Neuronal stem cell (in vitro differentiated cells): ENCODE measurements at regions not wholly inside any gene's neighbourhood (a gene's known extent, or its start where the extent isn't known, plus 50 kb on each side); places are given as distances from the start of the nearest gene placed in this dataset.

Source experiments
- DNase-seq: peaks from one replicate; pipeline ENCODE4 v3.0.0-alpha.2; 2013; ENCODE audit warnings: low spot score
- H2AFZ ChIP-seq: one replicate; pipeline ENCODE4 v1.6.1; 2013; ENCODE audit warnings: mild to moderate bottlenecking, low read length, inconsistent platforms
- H2AK5ac ChIP-seq: 2 replicates; pipeline ENCODE4 v1.6.1; 2013; ENCODE audit warnings: low read depth, mild to moderate bottlenecking, inconsistent platforms, low read length, moderate library complexity, mixed read lengths
- H2BK120ac ChIP-seq: 2 replicates; pipeline ENCODE4 v1.6.1; 2013; ENCODE audit warnings: low read depth, mild to moderate bottlenecking, inconsistent platforms, low read length, moderate library complexity, mixed read lengths
- H2BK12ac ChIP-seq: one replicate; pipeline ENCODE4 v1.6.1; 2013; ENCODE audit warnings: low read length, inconsistent platforms
- H2BK15ac ChIP-seq: 2 replicates; pipeline ENCODE4 v1.6.1; 2013; ENCODE audit warnings: mild to moderate bottlenecking, low read length, inconsistent platforms, mixed read lengths
- H2BK5ac ChIP-seq: one replicate; pipeline ENCODE4 v1.6.1; 2013; ENCODE audit warnings: inconsistent platforms, mild to moderate bottlenecking, low read length, moderate library complexity
- H3K14ac ChIP-seq: one replicate; pipeline ENCODE4 v1.6.1; 2013; ENCODE audit warnings: low read length, inconsistent platforms
- H3K18ac ChIP-seq: 2 replicates; pipeline ENCODE4 v1.6.1; 2013; ENCODE audit warnings: low read length, inconsistent platforms
- H3K23ac ChIP-seq: 2 replicates; pipeline ENCODE4 v1.6.1; 2013; ENCODE audit warnings: low read depth, mild to moderate bottlenecking, mixed read lengths, low read length, inconsistent platforms; ENCODE audit not compliant: poor library complexity
- H3K27ac ChIP-seq: replicated peaks from 3 replicates; pipeline ENCODE4 v1.5.1; 2013; ENCODE audit warnings: low read length, inconsistent platforms
- H3K27me3 ChIP-seq, 3 experiments: 2 replicates each; pipeline ENCODE4 v1.6.1; 2013; ENCODE audit warnings: low read length in 3 of 3, mild to moderate bottlenecking in 2 of 3, inconsistent platforms in 1 of 3, low read depth in 1 of 3, mixed read lengths in 1 of 3, moderate library complexity in 1 of 3; ENCODE audit not compliant: control insufficient read depth in 3 of 3, insufficient read depth in 3 of 3
- H3K36me3 ChIP-seq, 2 donors: replicated peaks in 1 of 2; 2 replicates each; pipeline ENCODE4 v1.6.1; 2013; ENCODE audit warnings: low read length in 2 of 2; ENCODE audit not compliant: control insufficient read depth in 2 of 2, insufficient read depth in 2 of 2
- H3K4ac ChIP-seq: 2 replicates; pipeline ENCODE4 v1.6.1; 2013; ENCODE audit warnings: inconsistent platforms, mild to moderate bottlenecking, low read length, moderate library complexity
- H3K4me1 ChIP-seq, 2 donors: 1 replicate in 1 of 2; 2 replicates in 1 of 2; pipeline ENCODE4 v1.6.1; 2013; ENCODE audit warnings: low read length in 2 of 2, low read depth in 1 of 2; ENCODE audit not compliant: control insufficient read depth in 2 of 2, insufficient read depth in 1 of 2
- H3K4me2 ChIP-seq: one replicate; pipeline ENCODE4 v1.6.1; 2013; ENCODE audit warnings: mild to moderate bottlenecking, low read length, inconsistent platforms; ENCODE audit not compliant: insufficient read depth, poor library complexity, severe bottlenecking
- H3K4me3 ChIP-seq, 2 donors: 2 replicates each; pipeline ENCODE4 v1.5.1; 2013; ENCODE audit warnings: low read length in 2 of 2, mild to moderate bottlenecking in 2 of 2, inconsistent platforms in 1 of 2, moderate library complexity in 1 of 2
- H3K79me1 ChIP-seq: one replicate; pipeline ENCODE4 v1.6.1; 2013; ENCODE audit warnings: low read depth, mild to moderate bottlenecking, inconsistent platforms, low read length, moderate library complexity
- H3K9ac ChIP-seq: one replicate; pipeline ENCODE4 v1.6.1; 2013; ENCODE audit warnings: mild to moderate bottlenecking, low read depth, low read length, inconsistent platforms; ENCODE audit not compliant: poor library complexity
- H3K9me3 ChIP-seq, 2 donors: replicated peaks in 1 of 2; 2 replicates each; pipeline versions ENCODE3 to v1.6.1; 2013; ENCODE audit warnings: low read length in 2 of 2, mild to moderate bottlenecking in 2 of 2, inconsistent platforms in 1 of 2, low read depth in 1 of 2, mixed read lengths in 1 of 2, moderate library complexity in 1 of 2; ENCODE audit not compliant: control insufficient read depth in 2 of 2, insufficient read depth in 1 of 2
- H4K8ac ChIP-seq: one replicate; pipeline ENCODE4 v1.6.1; 2013; ENCODE audit warnings: low read depth, mild to moderate bottlenecking, inconsistent platforms, low read length, moderate library complexity
- H4K91ac ChIP-seq: one replicate; pipeline ENCODE4 v1.6.1; 2013; ENCODE audit warnings: low read length, low read depth, mild to moderate bottlenecking, inconsistent platforms; ENCODE audit not compliant: poor library complexity
- WGBS, 2 donors: extraction: QIAGEN DNeasy Blood & Tissue Kit; methylation state at CpG; one replicate each; pipeline ENCODE4 v1.1.7; 2013; ENCODE audit warnings: missing lambda C conversion rate in 2 of 2, mixed read lengths in 1 of 2; ENCODE audit not compliant: insufficient read length in 2 of 2, insufficient replicate concordance in 1 of 2; ENCODE audit errors: extremely low coverage in 2 of 2; 5-methylcytosine and 5-hydroxymethylcytosine counted together

DNA sequence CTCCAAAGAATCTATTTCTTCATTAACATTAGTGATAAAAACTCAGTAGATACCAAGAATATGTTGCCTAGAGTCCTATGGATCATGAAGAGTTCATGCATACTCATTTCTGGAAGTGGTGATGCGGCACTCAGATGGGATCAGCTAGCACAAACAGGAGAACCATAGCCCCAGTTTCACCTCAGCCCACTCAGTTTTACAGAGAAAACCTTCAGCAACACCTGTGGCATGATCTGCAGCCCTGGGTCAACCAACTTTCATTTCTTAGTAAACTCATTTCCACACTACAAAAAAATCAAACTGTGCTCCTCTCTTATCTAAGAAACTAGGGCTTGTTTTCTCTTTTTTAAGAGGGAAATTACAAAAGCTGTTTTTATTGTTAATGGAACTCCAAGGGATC, 569.4 kb downstream of the CCDC85A start:
- Histone ChIP-seq H3K4me1 (no peaks in the 10 kb centered on the region), H4K91ac (no peak overlapping the region), H3K23ac (no peak overlapping the region), H3K27me3 (no peaks in the 10 kb centered on the region), H2BK12ac (no peak overlapping the region), H3K9ac (no peak overlapping the region), H2AK5ac (no peak overlapping the region), H3K4me3 (no peak overlapping the region), H3K27ac (no peak overlapping the region), H3K79me1 (no peaks in the 10 kb centered on the region), H2BK120ac (no peak overlapping the region), H4K8ac (no peak overlapping the region), H3K14ac (no peak overlapping the region), H3K36me3 (no peaks in the 10 kb centered on the region), H3K9me3 (no peaks in the 10 kb centered on the region), H3K18ac (no peak overlapping the region), H3K4ac (no peak overlapping the region), H2AFZ (no peak overlapping the region), H2BK15ac (no peak overlapping the region), H3K4me2 (no peak overlapping the region), H2BK5ac (no peak overlapping the region)
- no peak for DNase-seq
- no CpG with 5 or more reads among the region's 1 CpG for WGBS, 2 donors

- H3K36me3 ChIP-seq, result no peaks in the 10 kb centered on the region
- no peak overlapping the region for H3K23ac ChIP-seq
- H3K4me3 ChIP-seq, result no peak overlapping the region
- H2BK12ac ChIP-seq, result no peak overlapping the region
- no peak overlapping the region for H3K27ac ChIP-seq
- H3K14ac ChIP-seq, result no peak overlapping the region
- no peak overlapping the region for H3K4ac ChIP-seq
- no peaks in the 10 kb centered on the region for H3K79me1 ChIP-seq
- no peaks in the 10 kb centered on the region for H3K27me3 ChIP-seq
- no peak overlapping the region for H2BK15ac ChIP-seq
- H3K4me1 ChIP-seq, result no peaks in the 10 kb centered on the region
- no CpG with 5 or more reads among the region's 10 CpGs for WGBS, 2 donors
- H4K8ac ChIP-seq, result no peak overlapping the region
- no peak overlapping the region for H2BK120ac ChIP-seq
- no peak overlapping the region for H2AK5ac ChIP-seq
- no peak for DNase-seq
- H3K18ac ChIP-seq, result no peak overlapping the region
- H4K91ac ChIP-seq, result no peak overlapping the region
- H2AFZ ChIP-seq, result no peak overlapping the region
- no peak overlapping the region for H3K4me2 ChIP-seq
- H3K9me3 ChIP-seq, result no peaks in the 10 kb centered on the region
- H3K9ac ChIP-seq, result no peak overlapping the region
- H2BK5ac ChIP-seq, result no peak overlapping the region
These were observed 570.4 kb downstream of the CCDC85A start for GRCh38 chr2:56754066-56754615.

- no peak overlapping the region for H3K14ac ChIP-seq
- no peak overlapping the region for H2BK5ac ChIP-seq
- no peak overlapping the region for H2AK5ac ChIP-seq
- no peak overlapping the region for H3K4me2 ChIP-seq
- H3K36me3 ChIP-seq, result no peaks in the 10 kb centered on the region
- H2BK12ac ChIP-seq, result no peak overlapping the region
- no CpG with 5 or more reads among the region's 1 CpG for WGBS, 2 donors
- DNase-seq, result no peak
- H3K27ac ChIP-seq, result no peak overlapping the region
- H2AFZ ChIP-seq, result no peak overlapping the region
- H4K91ac ChIP-seq, result no peak overlapping the region
- no peak overlapping the region for H3K4ac ChIP-seq
- no peaks in the 10 kb centered on the region for H3K27me3 ChIP-seq
- no peak overlapping the region for H3K4me3 ChIP-seq
- no peaks in the 10 kb centered on the region for H3K9me3 ChIP-seq
- no peak overlapping the region for H2BK120ac ChIP-seq
- no peaks in the 10 kb centered on the region for H3K79me1 ChIP-seq
- H3K9ac ChIP-seq, result no peak overlapping the region
- no peak overlapping the region for H4K8ac ChIP-seq
- H2BK15ac ChIP-seq, result no peak overlapping the region
- no peak overlapping the region for H3K23ac ChIP-seq
- no peak overlapping the region for H3K18ac ChIP-seq
- H3K4me1 ChIP-seq, result no peaks in the 10 kb centered on the region
These were observed 570.8 kb downstream of the CCDC85A start for GRCh38 chr2:56754627-56755026.

DNA sequence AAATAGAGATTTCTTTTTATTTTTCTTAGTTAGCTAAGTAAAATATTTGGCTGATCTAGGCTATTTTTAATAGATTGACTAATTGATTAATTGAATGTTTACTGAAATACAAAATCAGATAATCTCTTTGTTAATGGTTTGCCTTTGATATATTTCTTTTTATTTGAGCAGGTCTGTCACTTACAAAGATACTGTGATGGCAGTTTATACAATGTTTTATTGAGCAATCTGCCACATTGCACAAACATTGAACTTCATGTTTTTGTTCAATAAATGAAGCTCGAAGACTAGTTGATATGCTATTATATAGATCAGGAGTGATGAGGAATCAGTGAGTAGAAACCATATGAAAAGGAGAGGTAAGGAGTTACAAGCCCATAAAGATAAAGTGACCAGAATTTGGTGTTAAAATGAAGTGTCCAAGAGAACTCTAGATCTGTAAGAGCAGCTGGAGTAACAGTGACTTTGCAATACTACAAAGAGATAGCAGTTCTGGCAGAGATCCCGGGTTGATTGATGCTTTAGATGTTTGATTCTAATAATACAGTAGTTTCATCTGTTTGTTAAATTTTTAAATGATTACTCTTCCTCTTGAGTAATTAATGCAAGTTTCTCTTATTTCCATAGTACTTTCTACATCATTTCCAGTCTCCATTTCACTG, 574.2 kb downstream of the CCDC85A start:
- H3K4me3 ChIP-seq, result no peak overlapping the region
- no peak overlapping the region for H2BK15ac ChIP-seq
- H3K27ac ChIP-seq, result no peak overlapping the region
- H4K91ac ChIP-seq, result no peak overlapping the region
- H2AFZ ChIP-seq, result no peak overlapping the region
- DNase-seq, result no peak
- no CpG with 5 or more reads among the region's 2 CpGs for WGBS, 2 donors
- H4K8ac ChIP-seq, result no peak overlapping the region
- no peak overlapping the region for H2BK12ac ChIP-seq
- no peaks in the 10 kb centered on the region for H3K79me1 ChIP-seq
- no peak overlapping the region for H3K18ac ChIP-seq
- H3K4me1 ChIP-seq, result no peaks in the 10 kb centered on the region
- no peaks in the 10 kb centered on the region for H3K36me3 ChIP-seq
- H2BK120ac ChIP-seq, result no peak overlapping the region
- H3K14ac ChIP-seq, result no peak overlapping the region
- H2BK5ac ChIP-seq, result no peak overlapping the region
- no peaks in the 10 kb centered on the region for H3K9me3 ChIP-seq
- H3K9ac ChIP-seq, result no peak overlapping the region
- H3K4ac ChIP-seq, result no peak overlapping the region
- no peak overlapping the region for H2AK5ac ChIP-seq
- no peaks in the 10 kb centered on the region for H3K27me3 ChIP-seq
- H3K23ac ChIP-seq, result no peak overlapping the region
- no peak overlapping the region for H3K4me2 ChIP-seq
